GM19099 (cell line): ENCODE measurements at regions not wholly inside any gene's neighbourhood (a gene's known extent, or its start where the extent isn't known, plus 50 kb on each side); places are given as distances from the start of the nearest gene placed in this dataset.

Experiments
- POLR2A ChIP-seq: IDR thresholded peaks from 3 replicates; pipeline ENCODE4 v1.6.1; 2011; ENCODE audit warnings: low read depth; ENCODE audit not compliant: insufficient read length; ENCODE audit errors: extremely low read depth

GRCh38 chr5:133867851-133868545, 100.4 kb downstream of the C5orf15 start:
- TF ChIP-seq POLR2A: no peak

- TF ChIP-seq POLR2A: no peak
These were observed 101.1 kb downstream of the C5orf15 start for GRCh38 chr5:133867341-133867740.

DNA sequence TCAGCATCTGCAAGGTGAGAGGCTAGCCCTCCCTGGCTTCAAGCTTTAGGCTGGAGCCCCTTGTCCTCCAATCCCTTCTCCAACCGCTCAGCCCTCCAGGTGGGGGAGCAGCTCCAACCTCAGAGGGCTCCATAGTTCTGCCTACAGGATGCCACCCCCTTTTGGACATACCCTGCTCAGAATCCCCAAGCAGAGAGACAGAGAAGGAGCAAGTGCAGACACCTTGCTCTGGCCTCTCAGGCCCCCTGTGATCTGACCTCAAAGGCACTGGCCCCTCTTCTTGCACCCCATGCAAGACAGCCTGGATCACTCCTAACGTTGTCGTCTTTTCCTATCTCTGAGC, 101.6 kb downstream of the C5orf15 start:
- TF ChIP-seq POLR2A: no peak

DNA sequence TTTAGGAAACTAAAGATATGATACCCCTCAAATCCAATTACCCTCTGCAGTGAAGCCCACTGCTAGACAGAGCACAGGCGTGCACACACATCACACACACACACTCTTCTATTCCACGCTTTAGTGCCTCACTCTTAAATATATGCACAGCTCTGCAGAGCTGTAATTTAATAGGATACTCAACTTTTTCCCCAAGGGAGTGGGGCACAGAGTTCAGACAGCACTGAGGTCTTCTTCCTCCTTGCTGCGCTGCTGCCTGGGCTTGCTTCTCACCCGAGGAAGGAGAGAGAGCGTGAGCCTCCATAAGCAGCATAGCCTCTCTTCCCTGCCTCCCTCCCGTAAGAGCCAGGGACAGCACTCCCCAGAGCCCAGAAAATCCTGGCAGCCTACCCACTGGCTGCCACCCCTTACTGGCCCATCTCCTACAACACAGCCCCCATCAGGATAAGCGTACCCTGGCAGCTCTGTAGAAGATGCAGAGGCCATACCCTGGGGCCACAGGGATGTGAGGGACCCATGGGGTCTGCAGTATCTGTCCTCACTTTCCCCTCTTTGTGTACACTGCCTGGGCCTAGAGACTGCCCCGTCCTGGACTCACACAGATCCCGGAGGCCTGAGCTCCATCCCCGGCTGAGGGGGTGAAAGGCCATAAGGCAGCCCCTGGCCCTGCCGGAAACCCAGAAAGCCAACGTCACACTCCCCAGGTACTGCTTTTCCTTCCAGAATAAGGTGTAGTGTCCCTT, 102.1 kb downstream of the C5orf15 start:
- TF ChIP-seq POLR2A: no peak

DNA sequence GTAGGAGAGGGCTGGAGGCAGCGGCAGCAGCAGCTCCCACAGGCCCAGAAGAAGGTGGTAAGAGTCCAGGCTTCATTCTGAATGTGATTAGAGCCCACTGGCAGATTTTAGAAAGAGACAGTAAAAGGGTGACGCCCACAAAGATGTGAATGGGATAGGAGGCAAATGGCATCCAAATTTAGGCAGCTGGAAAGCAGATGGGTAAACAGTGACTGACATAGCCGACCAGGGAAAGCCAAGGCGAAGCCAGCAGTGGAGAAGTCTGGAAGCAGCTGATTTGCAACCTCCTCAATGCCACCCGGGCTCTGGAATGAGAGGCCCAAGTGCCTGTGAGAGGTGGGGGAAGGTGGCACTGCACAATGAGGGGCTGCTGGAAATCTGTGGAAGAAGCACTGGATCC, 103.3 kb downstream of the C5orf15 start:
- TF ChIP-seq POLR2A: no peak

- TF ChIP-seq POLR2A: no peak
These were observed 103.7 kb downstream of the C5orf15 start for GRCh38 chr5:133864711-133865110.

GRCh38 chr5:133863857-133864585, 104.4 kb downstream of the C5orf15 start:
- no peak for TF ChIP-seq POLR2A

- no peak for TF ChIP-seq POLR2A
These were observed 107.2 kb downstream of the C5orf15 start for GRCh38 chr5:133861161-133861737.

- TF ChIP-seq POLR2A: no peak
These were observed 109.4 kb downstream of the C5orf15 start for GRCh38 chr5:133859073-133859472.

DNA sequence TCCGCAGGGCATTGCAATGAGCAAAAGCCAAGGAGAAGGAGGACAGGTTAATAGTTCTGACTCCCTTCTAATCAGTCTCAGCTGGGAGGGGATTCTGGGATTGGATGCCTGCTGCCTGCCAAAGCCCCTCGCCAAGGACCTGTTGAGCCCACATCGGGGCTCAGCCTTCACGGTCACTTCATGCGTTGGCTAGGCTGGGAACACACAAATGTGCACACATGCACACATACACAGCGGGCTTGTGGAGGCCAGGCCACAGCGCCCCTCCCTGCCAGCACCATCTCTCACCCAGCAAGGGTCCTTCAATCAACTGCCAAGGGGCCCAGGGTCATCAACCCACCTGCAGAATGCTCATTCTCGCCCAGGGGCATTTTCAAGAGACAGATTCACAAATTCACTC, 113.9 kb downstream of the C5orf15 start:
- TF ChIP-seq POLR2A: no peak

- no peak for TF ChIP-seq POLR2A
These were observed 114.6 kb downstream of the C5orf15 start for GRCh38 chr5:133853646-133854365.

GRCh38 chr5:133851521-133851920, 116.9 kb downstream of the C5orf15 start:
- no peak for TF ChIP-seq POLR2A

- no peak for TF ChIP-seq POLR2A
These were observed 117.6 kb downstream of the C5orf15 start for GRCh38 chr5:133850811-133851210.

- TF ChIP-seq POLR2A: no peak
These were observed 119.3 kb downstream of the C5orf15 start for GRCh38 chr5:133849116-133849515.

DNA sequence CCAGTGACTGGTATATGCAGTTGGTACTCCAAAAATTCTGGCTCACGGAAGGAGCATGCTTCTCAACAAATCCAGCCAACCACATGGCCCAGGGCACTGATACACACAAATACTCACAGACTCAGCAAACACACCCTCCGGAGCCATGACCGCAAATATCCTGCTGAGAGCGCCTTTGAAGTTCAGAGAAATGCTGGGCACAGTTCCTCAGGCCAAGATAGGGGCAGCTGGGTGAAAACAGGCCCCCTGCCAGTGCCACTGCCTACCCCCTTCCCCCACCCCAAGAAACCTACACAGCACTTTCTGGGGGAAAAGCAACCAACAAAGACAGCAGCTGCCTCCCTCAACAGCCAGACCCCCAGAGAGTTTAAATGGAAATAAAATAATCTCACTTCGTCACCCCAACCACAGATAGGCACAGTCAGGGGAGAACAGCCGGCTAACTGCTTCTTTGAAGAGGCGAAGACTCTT, 120.0 kb downstream of the C5orf15 start:
- TF ChIP-seq POLR2A: no peak
